Endothelial cell of umbilical vein (primary cell): ENCODE measurements at regions not wholly inside any gene's neighbourhood (a gene's known extent, or its start where the extent isn't known, plus 50 kb on each side); places are given as distances from the start of the nearest gene placed in this dataset.

Experiments used
- CTCF ChIP-seq, 2 donors: IDR thresholded peaks; 1 replicate in 1 of 2; 2 replicates in 1 of 2; pipeline ENCODE4 v1.5.1; 2011; ENCODE audit warnings: low read length in 2 of 2, mild to moderate bottlenecking in 2 of 2, moderate library complexity in 2 of 2, control low read depth in 1 of 2, inconsistent platforms in 1 of 2, low read depth in 1 of 2; ENCODE audit not compliant: insufficient read depth in 1 of 2; ENCODE audit errors: extremely low read depth in 1 of 2
- EZH2 ChIP-seq: IDR thresholded peaks from 2 replicates; pipeline ENCODE4 v1.6.1; 2012; ENCODE audit warnings: borderline replicate concordance, low read depth, mild to moderate bottlenecking, moderate library complexity, low read length, inconsistent platforms; ENCODE audit not compliant: severe bottlenecking
- JUN ChIP-seq: IDR thresholded peaks from 2 replicates; pipeline ENCODE4 v1.6.1; 2011; ENCODE audit warnings: borderline replicate concordance, low read depth; ENCODE audit not compliant: insufficient read length, insufficient read depth
- MYC ChIP-seq: IDR thresholded peaks from one replicate; pipeline ENCODE4 v1.6.1; 2011; ENCODE audit warnings: mild to moderate bottlenecking, low read depth, low read length
- POLR2A ChIP-seq: IDR thresholded peaks from 2 replicates; pipeline ENCODE4 v1.6.1; 2012; ENCODE audit warnings: low read depth, mild to moderate bottlenecking, control low read depth, low read length
- POLR2AphosphoS5 ChIP-seq: IDR thresholded peaks from 2 replicates; pipeline ENCODE4 v1.6.1; 2012; ENCODE audit warnings: low read depth, mild to moderate bottlenecking, control low read depth, low read length, moderate library complexity; ENCODE audit not compliant: insufficient read depth
- TF ChIP-seq, protein P1 (sequence below): IDR thresholded peaks from 2 replicates; pipeline ENCODE4 v1.6.1; 2011; ENCODE audit not compliant: insufficient read depth, insufficient read length

DNA sequence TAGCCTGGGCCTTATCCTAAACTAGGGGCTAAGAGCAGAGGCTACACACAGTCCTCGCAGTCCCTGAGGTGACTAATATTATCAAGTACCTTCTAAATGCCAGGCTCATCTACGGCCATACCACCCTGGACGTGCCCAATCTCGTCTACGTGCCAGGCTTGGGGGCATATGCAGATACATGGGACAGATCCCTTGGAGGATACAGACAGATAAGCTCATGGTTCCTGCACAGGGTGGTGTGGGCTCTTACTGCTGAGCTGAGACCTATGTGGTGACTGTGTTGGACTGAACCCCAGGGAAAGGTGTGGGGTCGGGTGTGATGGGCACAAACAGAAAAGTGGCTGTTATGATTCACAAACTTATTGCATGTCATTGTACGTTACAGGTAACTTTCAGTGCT lies 268.4 kb upstream of the NEBL start:
- TF ChIP-seq JUN: no peak
- TF ChIP-seq CTCF (IDR thresholded peaks at IDR 0.05; ENCODE audit: extremely low read depth in 1 of 2, insufficient read depth in 1 of 2, low read depth in 1 of 2, low read length in 2 of 2): no peak
- no peak for TF ChIP-seq POLR2A
- TF ChIP-seq POLR2AphosphoS5: no peak
- TF ChIP-seq MYC: no peak
- TF ChIP-seq, protein P1, sequence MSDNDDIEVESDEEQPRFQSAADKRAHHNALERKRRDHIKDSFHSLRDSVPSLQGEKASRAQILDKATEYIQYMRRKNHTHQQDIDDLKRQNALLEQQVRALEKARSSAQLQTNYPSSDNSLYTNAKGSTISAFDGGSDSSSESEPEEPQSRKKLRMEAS: no peak
- no peak for TF ChIP-seq EZH2
